ENCODE measurements at regions not wholly inside any gene's neighbourhood (a gene's known extent, or its start where the extent isn't known, plus 50 kb on each side); places are given as distances from the start of the nearest gene placed in this dataset.
A peak's percentile ranks its signal among the peaks of the same experiment; 100 is the strongest.

DNA sequence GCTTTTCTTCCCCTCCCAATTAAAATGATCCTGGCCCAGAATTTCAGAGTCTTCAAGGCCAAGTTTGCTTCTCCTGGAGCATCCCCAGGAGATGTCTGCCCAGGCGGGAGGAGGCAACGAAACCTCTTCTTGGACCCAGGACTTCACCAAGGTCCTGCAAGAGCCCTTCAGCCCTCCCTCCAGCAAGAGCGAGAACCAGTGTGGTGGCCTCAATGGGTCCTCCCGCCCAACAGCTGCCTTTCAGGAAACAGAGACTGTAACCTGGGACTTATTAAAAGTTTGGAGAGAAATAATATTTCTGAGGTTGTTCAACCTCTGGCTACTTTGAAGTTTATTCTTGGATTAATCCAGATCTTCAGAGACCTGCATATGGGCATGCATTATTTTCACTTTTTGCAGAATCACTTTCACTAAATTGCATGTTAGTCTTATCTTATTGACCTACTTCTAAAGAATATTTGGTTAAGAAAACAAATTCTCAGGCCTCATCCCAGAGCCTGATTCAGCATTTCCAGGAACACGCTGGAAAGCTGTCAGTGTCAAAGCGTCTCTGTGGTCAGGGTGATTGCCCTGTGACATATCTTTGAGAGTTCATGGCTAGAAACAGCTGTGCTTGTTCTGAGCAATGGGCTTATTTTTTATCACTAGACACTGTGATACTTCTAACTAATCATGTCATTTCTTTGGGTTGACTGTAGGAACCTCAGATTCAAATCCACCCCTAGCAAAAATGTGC, 66.0 kb upstream of the CLDN14 start:
- under 1% methylated on average over 6 of the region's 6 CpGs for WGBS (ENCODE audit: insufficient coverage, low coverage, missing lambda C conversion rate)
- no TSS peak for BruUV-seq (replicated peaks)
- ChIA-PET CTCF (ENCODE audit: low intra/inter-chr PET ratio) (no interaction called here), POLR2A (no interaction called here)
- no peak overlapping the region for H3K4me2 ChIP-seq (ENCODE audit: insufficient read depth, low read length)
- H3K79me2 ChIP-seq (ENCODE audit: control insufficient read depth, insufficient read depth, low read length): no peaks in the 10 kb centered on the region
- H4K20me1 ChIP-seq (replicated peaks; ENCODE audit: control insufficient read depth, insufficient read depth, low read length): no peaks in the 10 kb centered on the region
- no peaks in the 10 kb centered on the region for H3K9me3 ChIP-seq (replicated peaks; ENCODE audit: control insufficient read depth, insufficient read depth, low read depth, low read length)
- H3K27ac ChIP-seq (ENCODE audit: extremely low read depth, low read depth, low read length): no peak overlapping the region
- FAIRE-seq: no peak
- no peaks in the 10 kb centered on the region for H3K36me3 ChIP-seq (ENCODE audit: control insufficient read depth, insufficient read depth, low read length)
- no peak overlapping the region for H3K9ac ChIP-seq (ENCODE audit: insufficient read depth in 1 of 2, low read depth in 2 of 2, low read length in 2 of 2)
- intact Hi-C loops (cut with micrococcal nuclease): no loop called here
- H3K27me3 ChIP-seq (ENCODE audit: control insufficient read depth in 2 of 2, insufficient read depth in 2 of 2, low read length in 2 of 2): peaks cover 47 to 59% of the 10 kb centered on the region in 2 experiments
- no peaks in the 10 kb centered on the region for H3K9me1 ChIP-seq (ENCODE audit: control insufficient read depth, insufficient read depth, low read length)
- TF ChIP-seq MAFK (IDR thresholded peaks at IDR 0.05; ENCODE audit: low read length): peak; percentile 32; the same call in 1 of the 2 replicates
- 0 out of 2 replicates have a peak, but pooled peaks have one; percentile 22 for TF ChIP-seq FOSL1 (tag; conservative IDR thresholded peaks at IDR 0.05)
- peak; percentile 57; the same call in 1 of the 2 replicates for TF ChIP-seq C11orf30 (IDR thresholded peaks at IDR 0.05; ENCODE audit: low read depth)
- TF ChIP-seq MAFF (IDR thresholded peaks at IDR 0.05; ENCODE audit: low read length): peak; percentile 34; the same call in 1 of the 2 replicates
- TF ChIP-seq, protein P1, sequence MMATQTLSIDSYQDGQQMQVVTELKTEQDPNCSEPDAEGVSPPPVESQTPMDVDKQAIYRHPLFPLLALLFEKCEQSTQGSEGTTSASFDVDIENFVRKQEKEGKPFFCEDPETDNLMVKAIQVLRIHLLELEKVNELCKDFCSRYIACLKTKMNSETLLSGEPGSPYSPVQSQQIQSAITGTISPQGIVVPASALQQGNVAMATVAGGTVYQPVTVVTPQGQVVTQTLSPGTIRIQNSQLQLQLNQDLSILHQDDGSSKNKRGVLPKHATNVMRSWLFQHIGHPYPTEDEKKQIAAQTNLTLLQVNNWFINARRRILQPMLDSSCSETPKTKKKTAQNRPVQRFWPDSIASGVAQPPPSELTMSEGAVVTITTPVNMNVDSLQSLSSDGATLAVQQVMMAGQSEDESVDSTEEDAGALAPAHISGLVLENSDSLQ (IDR thresholded peaks at IDR 0.05): 0 out of 2 replicates have a peak, but pooled peaks have one; percentile 37
- TF ChIP-seq RB1 (IDR thresholded peaks at IDR 0.05; ENCODE audit: low read depth): no peak
- TF ChIP-seq ZNF584 (CRISPR knock-in tag; IDR thresholded peaks at IDR 0.05; ENCODE audit: low read depth): no peak
- peak; percentile 64 for TF ChIP-seq MAFG (tag; conservative IDR thresholded peaks at IDR 0.05)
- TF ChIP-seq BRCA1 (IDR thresholded peaks at IDR 0.05): no peak
- TF ChIP-seq BRCA1 (CRISPR knock-in tag; IDR thresholded peaks at IDR 0.05): no peak
- TF ChIP-seq CC2D1A (IDR thresholded peaks at IDR 0.05): no peak
- 0 out of 4 replicates have a peak, but pooled peaks of 1 of the 2 experiments have one; percentile 16 for TF ChIP-seq FOXA3 (CRISPR knock-in tag; conservative IDR thresholded peaks at IDR 0.05 in 1 of 2, IDR thresholded peaks at IDR 0.05 in 1 of 2)
- TF ChIP-seq MEIS2 (IDR thresholded peaks at IDR 0.05; ENCODE audit: partially characterized antibody): peak; percentile 51
- no peak for TF ChIP-seq PHB2 (IDR thresholded peaks at IDR 0.05; ENCODE audit: low read depth)
- peak; percentile 59 for TF ChIP-seq ZNF316 (IDR thresholded peaks at IDR 0.05)
- in situ Hi-C loops (cut with MboI): no loop called here
- no peak for DNase-seq (ENCODE audit: extremely low read depth in 1 of 4, low spot score in 3 of 4)
- no peaks in the 10 kb centered on the region for H3K4me1 ChIP-seq (replicated peaks in 1 of 2; ENCODE audit: control insufficient read depth in 2 of 2, insufficient read depth in 2 of 2, low read length in 2 of 2)
- no peak for ATAC-seq
- no peak overlapping the region for H2AFZ ChIP-seq (ENCODE audit: low read depth, low read length)
- no peak overlapping the region for H3K4me3 ChIP-seq
